GM10248 (cell line): ENCODE measurements at regions not wholly inside any gene's neighbourhood (a gene's known extent, or its start where the extent isn't known, plus 50 kb on each side); places are given as distances from the start of the nearest gene placed in this dataset.

Source experiments
- CTCF ChIA-PET: fragments of 300-600 bp; sonication (Branson Sonifier 250); formaldehyde crosslinking; extraction: SDS; loops from one replicate; lab custom pipeline; 2021; ENCODE audit warnings: antibody characterized with exemption; lab: Yijun Ruan, JAX
- POLR2A ChIA-PET: fragments of 350-650 bp; sonication (Branson Sonifier 250); formaldehyde crosslinking; extraction: SDS; loops from one replicate; lab custom pipeline; 2020; ENCODE audit warnings: antibody characterized with exemption; lab: Yijun Ruan, JAX
- DNase-seq: peaks from one replicate; pipeline ENCODE4 v3.0.0; 2012; ENCODE audit errors: extremely low spot score
- TF ChIP-seq, protein P1 (sequence below): IDR thresholded peaks from 2 replicates; pipeline ENCODE4 v1.5.1; 2012; ENCODE audit warnings: mild to moderate bottlenecking, low read depth; ENCODE audit errors: extremely low read depth, missing control alignments, control extremely low read depth

DNA sequence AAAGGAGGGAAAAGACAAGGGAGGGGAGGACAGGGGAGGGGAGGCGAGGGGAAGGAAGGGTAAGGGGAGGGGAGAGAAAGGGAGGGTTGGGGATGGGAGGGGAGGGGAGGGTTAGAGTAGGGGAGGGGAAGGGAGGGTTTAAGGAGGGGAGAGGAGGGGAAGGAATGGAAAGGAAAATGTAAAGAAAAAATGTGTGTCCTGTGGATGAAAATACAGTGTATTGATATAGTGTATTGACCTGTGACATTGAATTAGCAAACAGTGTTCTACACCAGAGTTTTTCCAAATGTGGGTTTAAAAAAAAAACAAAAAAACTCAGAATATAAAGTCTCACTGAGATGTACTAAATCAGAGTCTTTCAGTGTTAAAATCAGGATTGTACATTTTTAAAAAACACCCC lies 1279.8 kb upstream of the ADGRL2 start:
- POLR2A ChIA-PET, result no interaction called here
- DNase-seq, result no peak
- TF ChIP-seq, protein P1, sequence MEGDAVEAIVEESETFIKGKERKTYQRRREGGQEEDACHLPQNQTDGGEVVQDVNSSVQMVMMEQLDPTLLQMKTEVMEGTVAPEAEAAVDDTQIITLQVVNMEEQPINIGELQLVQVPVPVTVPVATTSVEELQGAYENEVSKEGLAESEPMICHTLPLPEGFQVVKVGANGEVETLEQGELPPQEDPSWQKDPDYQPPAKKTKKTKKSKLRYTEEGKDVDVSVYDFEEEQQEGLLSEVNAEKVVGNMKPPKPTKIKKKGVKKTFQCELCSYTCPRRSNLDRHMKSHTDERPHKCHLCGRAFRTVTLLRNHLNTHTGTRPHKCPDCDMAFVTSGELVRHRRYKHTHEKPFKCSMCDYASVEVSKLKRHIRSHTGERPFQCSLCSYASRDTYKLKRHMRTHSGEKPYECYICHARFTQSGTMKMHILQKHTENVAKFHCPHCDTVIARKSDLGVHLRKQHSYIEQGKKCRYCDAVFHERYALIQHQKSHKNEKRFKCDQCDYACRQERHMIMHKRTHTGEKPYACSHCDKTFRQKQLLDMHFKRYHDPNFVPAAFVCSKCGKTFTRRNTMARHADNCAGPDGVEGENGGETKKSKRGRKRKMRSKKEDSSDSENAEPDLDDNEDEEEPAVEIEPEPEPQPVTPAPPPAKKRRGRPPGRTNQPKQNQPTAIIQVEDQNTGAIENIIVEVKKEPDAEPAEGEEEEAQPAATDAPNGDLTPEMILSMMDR, result no peak
- CTCF ChIA-PET, result no interaction called here

DNA sequence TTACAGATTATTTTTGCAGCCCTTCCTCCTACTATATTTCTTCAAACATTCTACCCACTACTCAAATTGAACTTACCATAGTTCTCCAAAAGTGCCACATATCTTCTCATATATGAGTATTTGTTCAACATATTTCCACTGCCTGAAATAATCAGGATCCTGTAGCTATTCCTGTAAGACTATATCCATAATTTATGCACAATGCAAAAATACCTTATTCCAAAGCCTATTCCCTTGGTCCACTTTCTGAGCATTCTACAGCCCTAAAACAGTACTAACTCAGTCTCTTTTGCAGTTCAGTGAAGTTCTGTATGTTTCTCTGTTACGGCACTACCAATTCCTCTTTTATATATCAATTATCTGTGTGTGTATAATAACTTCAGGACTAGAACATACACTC lies 1283.7 kb upstream of the ADGRL2 start:
- CTCF ChIA-PET, result no interaction called here
- POLR2A ChIA-PET, result no interaction called here

DNA sequence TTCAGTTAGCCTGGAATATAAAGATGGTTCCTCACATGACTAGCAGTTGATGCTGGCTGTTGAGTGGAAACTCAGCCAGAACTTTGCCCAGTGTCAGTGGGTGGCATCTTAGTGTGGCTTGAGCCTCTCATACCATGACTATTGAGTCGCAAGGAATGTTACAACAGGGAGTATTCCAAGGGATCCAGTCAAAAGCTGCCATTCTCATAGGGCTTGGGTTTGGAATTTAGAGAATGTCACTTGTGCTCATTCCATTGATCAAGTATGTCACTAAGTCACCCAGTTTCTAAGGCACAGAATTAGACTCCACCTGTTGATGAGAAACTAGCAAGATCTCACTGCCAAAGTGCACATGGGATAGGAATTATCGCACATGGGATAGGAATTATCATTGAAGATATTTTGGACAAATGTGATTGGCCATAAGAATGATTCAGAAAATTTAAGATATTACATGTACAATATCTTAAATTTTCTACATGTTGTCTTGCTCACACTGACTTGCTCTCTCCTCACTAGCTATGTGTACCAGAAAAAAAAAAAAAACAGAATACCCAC lies 1290.7 kb upstream of the ADGRL2 start:
- ChIA-PET CTCF (no interaction called here), POLR2A (no interaction called here)
- no peak for DNase-seq
- TF ChIP-seq, protein P1, result no peak

More for the DNA sequence above, 1283.7 kb upstream of the ADGRL2 start:
- TF ChIP-seq, protein P1, result no peak
- no peak for DNase-seq

DNA sequence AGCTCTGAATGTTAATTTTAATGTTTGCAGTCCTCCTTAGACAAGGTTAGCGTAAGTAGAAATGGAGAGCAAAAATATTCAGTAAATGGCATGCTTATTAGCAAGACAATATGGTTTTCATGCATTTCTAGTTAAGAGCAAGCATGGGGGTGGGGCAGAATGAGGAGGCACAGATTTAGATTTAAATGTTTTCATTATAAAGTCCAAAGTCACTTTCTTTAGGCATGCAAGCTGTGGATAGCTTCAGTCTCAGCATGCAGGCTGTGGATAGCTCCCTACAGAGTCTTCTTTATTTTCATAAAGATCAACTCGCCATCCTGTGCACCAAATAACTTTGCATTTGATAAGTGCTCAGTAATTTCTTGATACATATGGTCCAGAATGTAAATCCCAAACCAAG lies 1294.5 kb upstream of the ADGRL2 start:
- POLR2A ChIA-PET, result no interaction called here
- no peak for DNase-seq
- CTCF ChIA-PET, result interaction anchor here (1.2 kb wide), 1 partner anchor 34 kb away, joined by 3 read pairs; no protein-coding TSS in a partner anchor
- TF ChIP-seq, protein P1, result no peak

DNA sequence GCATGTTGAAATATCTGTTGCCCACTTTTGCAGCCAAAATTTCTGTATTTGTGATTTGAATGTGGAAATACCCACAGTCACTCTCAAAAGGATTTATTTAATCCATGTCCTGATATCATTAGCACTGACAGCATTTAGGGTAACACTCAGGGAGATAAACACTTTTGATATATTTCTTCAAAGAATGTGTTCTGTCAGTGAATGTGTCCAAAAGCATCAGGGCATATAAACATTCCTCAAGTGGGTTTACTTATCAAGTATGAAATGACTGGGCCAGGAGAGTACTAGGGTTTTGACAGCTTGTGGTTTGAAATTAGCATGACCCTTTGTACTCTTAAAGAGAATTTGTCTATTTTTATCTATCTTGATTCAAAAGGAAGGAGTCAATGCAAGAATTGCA lies 1302.1 kb upstream of the ADGRL2 start:
- no peak for DNase-seq
- CTCF ChIA-PET, result no interaction called here
- POLR2A ChIA-PET, result no interaction called here
- TF ChIP-seq, protein P1, result no peak

DNA sequence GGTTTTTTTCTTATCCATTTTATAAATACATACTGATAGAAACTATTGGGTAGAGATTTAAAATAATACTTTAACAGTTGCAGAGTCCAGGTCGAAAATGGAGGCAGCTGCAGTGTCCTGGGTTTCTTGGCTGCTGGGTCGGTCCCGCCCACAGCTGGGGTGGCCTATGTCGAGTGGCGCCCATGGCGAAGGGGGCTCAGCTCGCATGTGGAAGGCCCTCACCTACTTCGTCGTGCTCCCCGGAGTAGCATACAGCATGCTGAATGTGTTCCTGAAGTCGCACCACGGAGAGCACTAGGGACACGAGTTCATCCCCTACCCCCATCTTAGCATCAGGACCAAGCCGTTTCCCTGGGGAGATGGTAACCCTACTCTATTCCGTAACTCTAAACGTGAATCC lies 1304.9 kb upstream of the ADGRL2 start:
- CTCF ChIA-PET, result no interaction called here
- TF ChIP-seq, protein P1, result no peak
- POLR2A ChIA-PET, result no interaction called here
- no peak for DNase-seq
